ENCODE measurements at regions not wholly inside any gene's neighbourhood (a gene's known extent, or its start where the extent isn't known, plus 50 kb on each side); places are given as distances from the start of the nearest gene placed in this dataset.

DNA sequence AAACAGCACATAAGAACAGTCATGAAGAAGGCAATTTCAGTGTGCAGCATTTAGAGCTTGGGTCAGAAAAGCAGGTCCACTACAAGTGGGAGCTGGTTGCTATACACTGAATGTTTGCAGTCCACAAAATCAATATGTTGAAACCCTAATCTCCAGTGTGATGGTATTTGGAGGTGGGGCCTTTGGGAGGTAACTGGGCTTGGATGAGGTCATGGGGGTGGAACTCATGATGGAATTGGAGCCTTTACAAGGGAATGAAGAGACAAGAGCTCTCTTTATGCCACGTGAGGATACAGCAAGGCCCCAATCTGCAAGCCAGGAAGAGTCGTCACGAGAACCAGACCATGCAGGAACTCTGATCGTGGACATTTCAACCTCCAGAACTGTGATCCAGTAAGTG, 216.7 kb upstream of the SLC35B3 start:
- in situ Hi-C loops (cut with MboI; ENCODE audit: low sequenced_read_pairs in 4 of 4) (no loop called here), intact Hi-C loops (cut with DNase I; ENCODE audit: low total_unique reads) (no loop called here)
- ATAC-seq (no peak), DNase-seq (no peak)
- TF ChIP-seq POLR2A (IDR thresholded peaks at IDR 0.05) = no peak
- TF ChIP-seq, protein P1, sequence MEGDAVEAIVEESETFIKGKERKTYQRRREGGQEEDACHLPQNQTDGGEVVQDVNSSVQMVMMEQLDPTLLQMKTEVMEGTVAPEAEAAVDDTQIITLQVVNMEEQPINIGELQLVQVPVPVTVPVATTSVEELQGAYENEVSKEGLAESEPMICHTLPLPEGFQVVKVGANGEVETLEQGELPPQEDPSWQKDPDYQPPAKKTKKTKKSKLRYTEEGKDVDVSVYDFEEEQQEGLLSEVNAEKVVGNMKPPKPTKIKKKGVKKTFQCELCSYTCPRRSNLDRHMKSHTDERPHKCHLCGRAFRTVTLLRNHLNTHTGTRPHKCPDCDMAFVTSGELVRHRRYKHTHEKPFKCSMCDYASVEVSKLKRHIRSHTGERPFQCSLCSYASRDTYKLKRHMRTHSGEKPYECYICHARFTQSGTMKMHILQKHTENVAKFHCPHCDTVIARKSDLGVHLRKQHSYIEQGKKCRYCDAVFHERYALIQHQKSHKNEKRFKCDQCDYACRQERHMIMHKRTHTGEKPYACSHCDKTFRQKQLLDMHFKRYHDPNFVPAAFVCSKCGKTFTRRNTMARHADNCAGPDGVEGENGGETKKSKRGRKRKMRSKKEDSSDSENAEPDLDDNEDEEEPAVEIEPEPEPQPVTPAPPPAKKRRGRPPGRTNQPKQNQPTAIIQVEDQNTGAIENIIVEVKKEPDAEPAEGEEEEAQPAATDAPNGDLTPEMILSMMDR (IDR thresholded peaks at IDR 0.05 in 4 of 5, conservative IDR thresholded peaks at IDR 0.05 in 1 of 5) = no peak
- Histone ChIP-seq H3K9me3 (no peaks in the 10 kb centered on the region), H3K36me3 (no peaks in the 10 kb centered on the region), H3K27me3 (no peaks in the 10 kb centered on the region), H3K4me1 (no peaks in the 10 kb centered on the region), H3K27ac (no peak overlapping the region), H3K4me3 (no peak overlapping the region)

DNA sequence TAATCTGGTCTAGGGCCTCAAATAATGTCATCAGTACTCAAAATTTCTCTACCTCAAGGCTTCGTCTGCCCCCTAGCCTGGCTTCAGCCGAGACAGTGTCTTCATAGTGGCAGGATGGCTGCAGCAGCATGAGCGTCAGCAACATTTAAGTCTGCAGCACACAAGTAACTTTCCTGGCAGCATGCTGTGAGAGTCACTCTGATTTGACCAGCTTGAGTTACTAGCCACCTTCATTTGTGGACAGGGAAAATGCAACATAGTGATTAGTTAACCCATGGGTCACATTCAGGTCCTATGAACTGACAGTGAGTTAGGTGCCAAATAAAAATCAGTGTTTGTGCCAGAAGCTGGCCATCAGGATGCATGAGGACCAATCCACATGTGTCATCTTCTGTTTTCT, 209.9 kb upstream of the SLC35B3 start:
- intact Hi-C loops (cut with DNase I; ENCODE audit: low total_unique reads) = no loop called here
- H3K4me1 ChIP-seq = no peaks in the 10 kb centered on the region
- no peaks in the 10 kb centered on the region for H3K27me3 ChIP-seq
- TF ChIP-seq POLR2A (IDR thresholded peaks at IDR 0.05) = no peak
- TF ChIP-seq, protein P1 (IDR thresholded peaks at IDR 0.05 in 4 of 5, conservative IDR thresholded peaks at IDR 0.05 in 1 of 5) = no peak
- no peaks in the 10 kb centered on the region for H3K9me3 ChIP-seq
- ATAC-seq (no peak), DNase-seq (no peak)
- H3K4me3 ChIP-seq = no peak overlapping the region
- no peak overlapping the region for H3K27ac ChIP-seq
- no peaks in the 10 kb centered on the region for H3K36me3 ChIP-seq
- in situ Hi-C loops (cut with MboI; ENCODE audit: low sequenced_read_pairs in 4 of 4) = no loop called here

DNA sequence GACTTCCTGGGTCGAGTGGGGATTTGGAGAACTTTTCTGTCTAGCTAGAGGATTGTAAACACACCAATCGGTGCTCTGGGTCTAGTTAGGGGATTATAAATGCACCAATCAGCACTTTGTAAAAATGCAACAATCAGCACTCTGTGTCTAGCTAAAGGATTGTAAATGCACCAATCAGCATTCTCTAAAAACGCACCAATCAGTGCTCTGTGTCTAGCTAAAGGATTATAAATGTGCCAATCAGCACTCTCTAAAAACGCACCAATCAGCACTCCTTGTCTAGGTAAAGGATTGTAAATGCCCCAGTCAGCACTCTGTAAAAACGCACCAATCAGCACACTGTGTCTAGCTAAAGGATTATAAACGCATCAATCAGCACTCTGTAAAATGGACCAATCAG, 209.0 kb upstream of the SLC35B3 start:
- H3K9me3 ChIP-seq = no peaks in the 10 kb centered on the region
- H3K27ac ChIP-seq = no peak overlapping the region
- ATAC-seq = no peak
- intact Hi-C loops (cut with DNase I; ENCODE audit: low total_unique reads) = no loop called here
- no peak for DNase-seq
- H3K36me3 ChIP-seq = no peaks in the 10 kb centered on the region
- no peaks in the 10 kb centered on the region for H3K27me3 ChIP-seq
- in situ Hi-C loops (cut with MboI; ENCODE audit: low sequenced_read_pairs in 4 of 4) = no loop called here
- H3K4me1 ChIP-seq = no peaks in the 10 kb centered on the region
- no peak overlapping the region for H3K4me3 ChIP-seq
- no peak for TF ChIP-seq POLR2A (IDR thresholded peaks at IDR 0.05)
- TF ChIP-seq, protein P1 (IDR thresholded peaks at IDR 0.05 in 4 of 5, conservative IDR thresholded peaks at IDR 0.05 in 1 of 5) = no peak

DNA sequence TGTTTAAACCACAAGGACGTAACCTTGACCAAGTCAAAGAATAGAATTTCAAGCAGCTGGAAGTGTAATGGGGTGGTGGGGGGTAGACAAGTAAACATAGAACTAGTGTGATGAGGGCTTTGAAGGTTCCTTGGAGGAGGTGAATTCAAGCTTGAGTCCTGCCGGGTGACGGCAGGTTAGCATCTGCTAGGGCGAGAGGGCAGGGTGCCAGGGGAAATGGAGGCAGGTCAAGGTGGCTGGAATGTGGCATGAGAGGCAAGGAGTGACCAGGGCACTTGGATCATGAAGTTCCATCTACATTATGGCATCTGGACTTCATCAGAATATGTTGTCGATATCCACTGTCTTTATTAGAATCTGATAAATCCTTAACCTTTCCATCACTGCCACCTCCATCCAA, 207.5 kb upstream of the SLC35B3 start:
- DNase-seq = no peak
- in situ Hi-C loops (cut with MboI; ENCODE audit: low sequenced_read_pairs in 4 of 4) = no loop called here
- no peak for ATAC-seq
- no peak for TF ChIP-seq POLR2A (IDR thresholded peaks at IDR 0.05)
- TF ChIP-seq, protein P1 (IDR thresholded peaks at IDR 0.05 in 4 of 5, conservative IDR thresholded peaks at IDR 0.05 in 1 of 5) = no peak
- Histone ChIP-seq H3K4me3 (no peak overlapping the region), H3K27ac (no peak overlapping the region), H3K9me3 (no peaks in the 10 kb centered on the region), H3K27me3 (no peaks in the 10 kb centered on the region), H3K4me1 (no peaks in the 10 kb centered on the region), H3K36me3 (no peaks in the 10 kb centered on the region)
- intact Hi-C loops (cut with DNase I; ENCODE audit: low total_unique reads) = no loop called here

DNA sequence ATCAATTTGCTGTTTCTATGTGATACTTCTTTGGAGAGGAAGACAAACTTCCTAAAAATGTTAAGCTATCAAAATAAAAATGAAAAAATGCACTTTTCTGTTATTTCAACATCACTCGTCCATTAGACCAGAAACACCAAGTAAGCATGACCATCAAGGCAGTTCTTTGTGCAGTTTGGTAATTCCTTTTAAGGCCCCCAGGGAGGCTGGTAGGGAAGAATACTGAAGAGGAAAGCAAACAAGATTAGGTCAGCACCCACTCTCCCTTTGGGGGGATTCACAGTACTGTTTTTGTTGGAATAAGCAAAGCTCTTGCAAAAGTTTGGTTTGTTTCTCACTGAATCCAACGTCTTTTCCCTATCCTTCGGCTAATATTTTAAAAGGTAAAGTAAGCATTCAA, 206.8 kb upstream of the SLC35B3 start:
- Histone ChIP-seq H3K36me3 (no peaks in the 10 kb centered on the region), H3K27me3 (no peaks in the 10 kb centered on the region), H3K27ac (no peak overlapping the region), H3K9me3 (no peaks in the 10 kb centered on the region), H3K4me3 (no peak overlapping the region), H3K4me1 (no peaks in the 10 kb centered on the region)
- DNase-seq (no peak), ATAC-seq (no peak)
- intact Hi-C loops (cut with DNase I; ENCODE audit: low total_unique reads) (no loop called here), in situ Hi-C loops (cut with MboI; ENCODE audit: low sequenced_read_pairs in 4 of 4) (no loop called here)
- TF ChIP-seq POLR2A (IDR thresholded peaks at IDR 0.05) = no peak
- TF ChIP-seq, protein P1 (IDR thresholded peaks at IDR 0.05 in 4 of 5, conservative IDR thresholded peaks at IDR 0.05 in 1 of 5) = no peak

Measured in gastrocnemius medialis (tissue), 4 donors.